ENCODE measurements at regions not wholly inside any gene's neighbourhood (a gene's known extent, or its start where the extent isn't known, plus 50 kb on each side); places are given as distances from the start of the nearest gene placed in this dataset.

DNA sequence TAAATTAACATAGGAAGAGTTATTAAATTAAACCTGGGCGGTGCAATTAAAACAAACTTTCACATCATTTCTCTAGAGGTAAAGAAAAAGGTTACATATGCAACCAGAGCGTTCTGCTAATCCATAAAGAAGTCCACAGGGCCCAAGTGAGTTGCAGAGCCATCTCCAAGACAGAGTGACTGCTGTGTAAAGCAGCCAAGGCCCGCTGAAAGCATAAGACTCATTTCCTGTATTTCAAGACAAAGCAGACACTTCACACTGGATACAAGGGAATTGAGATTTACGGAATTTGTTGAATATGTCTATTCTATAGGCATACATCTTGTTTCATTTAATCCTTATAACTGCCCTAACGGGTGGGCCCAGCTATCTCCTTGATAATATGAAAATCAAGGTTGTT, 422.8 kb downstream of the CBLN4 start:
- intact Hi-C loops (cut with micrococcal nuclease) = no loop called here
- Histone ChIP-seq H3K27ac (ENCODE audit: low read depth, low read length) (no peak overlapping the region), H3K36me3 (ENCODE audit: insufficient read depth, low read length) (no peaks in the 10 kb centered on the region), H3K9me3 (ENCODE audit: control insufficient read depth in 1 of 2, low read length in 2 of 2) (no peaks in the 10 kb centered on the region), H3K4me1 (ENCODE audit: insufficient read depth, low read length) (no peaks in the 10 kb centered on the region), H3K27me3 (ENCODE audit: insufficient read depth, low read length) (no peaks in the 10 kb centered on the region), H3K4me3 (ENCODE audit: low read length in 2 of 2) (no peak overlapping the region)
- Mint-ChIP-seq H3K4me1 (no peaks in the 10 kb centered on the region), H3K9me3 (peaks cover 0 to 5% (median 1%) of the 10 kb centered on the region in 8 donors), H3K27ac (no peak overlapping the region), H3K36me3 (no peaks in the 10 kb centered on the region), H3K27me3 (no peaks in the 10 kb centered on the region), H3K4me3 (no peak overlapping the region)
- no peak for DNase-seq
- CTCF ChIA-PET (ENCODE audit: partially characterized antibody) = no interaction called here
- POLR2A ChIA-PET (ENCODE audit: partially characterized antibody) = no interaction called here

DNA sequence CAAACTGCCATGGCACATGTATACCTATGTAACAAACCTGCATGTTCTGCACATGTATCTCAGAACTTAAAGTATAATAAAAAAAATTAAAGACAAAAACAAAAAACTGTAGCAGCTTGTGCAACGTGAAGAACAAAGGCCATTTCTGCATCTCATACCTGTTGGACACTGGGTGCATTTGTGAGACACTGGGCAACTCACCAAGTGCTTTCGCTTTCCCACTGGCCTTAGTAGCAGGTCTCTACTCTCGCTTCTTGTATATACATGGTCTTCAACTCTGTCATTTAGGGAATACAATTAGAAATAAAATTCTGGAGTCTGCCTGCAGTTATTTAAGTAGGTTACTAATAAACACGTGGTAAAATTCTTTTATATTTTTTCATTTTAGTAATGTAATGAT, 423.8 kb downstream of the CBLN4 start:
- Histone ChIP-seq H3K4me1 (ENCODE audit: insufficient read depth, low read length) (no peaks in the 10 kb centered on the region), H3K27ac (ENCODE audit: low read depth, low read length) (no peak overlapping the region), H3K27me3 (ENCODE audit: insufficient read depth, low read length) (no peaks in the 10 kb centered on the region), H3K9me3 (ENCODE audit: control insufficient read depth in 1 of 2, low read length in 2 of 2) (no peaks in the 10 kb centered on the region), H3K4me3 (ENCODE audit: low read length in 2 of 2) (no peak overlapping the region), H3K36me3 (ENCODE audit: insufficient read depth, low read length) (no peaks in the 10 kb centered on the region)
- Mint-ChIP-seq H3K4me1 (no peaks in the 10 kb centered on the region), H3K9me3 (peaks cover 0 to 5% (median 0%) of the 10 kb centered on the region in 8 donors), H3K27me3 (no peaks in the 10 kb centered on the region), H3K27ac (no peak overlapping the region), H3K4me3 (no peak overlapping the region), H3K36me3 (no peaks in the 10 kb centered on the region)
- CTCF ChIA-PET (ENCODE audit: partially characterized antibody) = no interaction called here
- intact Hi-C loops (cut with micrococcal nuclease) = no loop called here
- no peak for DNase-seq
- POLR2A ChIA-PET (ENCODE audit: partially characterized antibody) = no interaction called here

DNA sequence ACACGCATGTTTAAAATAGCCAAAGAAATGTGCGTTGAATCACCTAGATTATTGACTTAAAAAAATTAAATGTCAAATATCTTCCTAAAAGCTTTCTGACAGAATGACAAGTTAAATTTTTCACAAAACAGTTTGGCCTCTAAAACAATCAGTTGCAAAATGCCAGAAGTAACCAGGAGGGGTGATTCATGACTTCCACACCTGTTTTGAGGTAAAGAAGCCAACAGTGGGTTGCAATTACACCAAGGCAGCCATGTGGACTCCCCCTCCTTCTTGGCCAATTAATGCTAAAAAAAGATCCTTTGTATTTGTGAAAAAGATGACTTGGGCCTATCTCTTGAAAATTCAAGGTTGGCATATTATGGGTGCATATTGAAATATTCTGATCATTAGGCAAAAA, 424.8 kb downstream of the CBLN4 start:
- no peaks in the 10 kb centered on the region for H3K27me3 Mint-ChIP-seq
- Histone ChIP-seq H3K36me3 (ENCODE audit: insufficient read depth, low read length) (no peaks in the 10 kb centered on the region), H3K27me3 (ENCODE audit: insufficient read depth, low read length) (no peaks in the 10 kb centered on the region), H3K4me3 (ENCODE audit: low read length in 2 of 2) (no peak overlapping the region), H3K9me3 (ENCODE audit: control insufficient read depth in 1 of 2, low read length in 2 of 2) (no peaks in the 10 kb centered on the region), H3K27ac (ENCODE audit: low read depth, low read length) (no peak overlapping the region), H3K4me1 (ENCODE audit: insufficient read depth, low read length) (no peaks in the 10 kb centered on the region)
- peaks cover 0 to 5% (median 0%) of the 10 kb centered on the region in 8 donors for H3K9me3 Mint-ChIP-seq
- H3K36me3 Mint-ChIP-seq = no peaks in the 10 kb centered on the region
- ChIA-PET CTCF (ENCODE audit: partially characterized antibody) (no interaction called here), POLR2A (ENCODE audit: partially characterized antibody) (no interaction called here)
- no peak overlapping the region for H3K4me3 Mint-ChIP-seq
- H3K4me1 Mint-ChIP-seq = no peaks in the 10 kb centered on the region
- intact Hi-C loops (cut with micrococcal nuclease) = no loop called here
- no peak overlapping the region for H3K27ac Mint-ChIP-seq
- no peak for DNase-seq

DNA sequence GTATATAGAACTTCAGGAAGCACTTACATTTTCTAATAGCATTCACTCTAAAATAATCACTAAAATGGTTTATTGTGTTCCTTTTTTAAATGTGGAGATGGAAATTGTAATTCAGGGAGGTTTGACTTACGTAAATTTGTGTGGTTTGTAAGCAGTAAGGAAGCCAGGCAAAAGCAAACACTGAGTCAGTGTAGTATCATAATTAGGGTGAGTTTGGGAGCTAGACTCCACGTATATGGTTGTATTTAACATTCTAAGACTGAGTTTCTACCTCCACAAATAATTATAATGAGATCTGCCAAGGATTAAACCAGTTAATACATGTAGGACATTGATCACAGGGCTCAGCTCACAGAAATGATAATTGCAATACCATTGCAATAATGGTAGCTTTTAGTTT, 425.5 kb downstream of the CBLN4 start:
- no peaks in the 10 kb centered on the region for H3K27me3 Mint-ChIP-seq
- DNase-seq = no peak
- Histone ChIP-seq H3K27me3 (ENCODE audit: insufficient read depth, low read length) (no peaks in the 10 kb centered on the region), H3K4me3 (ENCODE audit: low read length in 2 of 2) (no peak overlapping the region), H3K36me3 (ENCODE audit: insufficient read depth, low read length) (no peaks in the 10 kb centered on the region), H3K9me3 (ENCODE audit: control insufficient read depth in 1 of 2, low read length in 2 of 2) (no peaks in the 10 kb centered on the region), H3K4me1 (ENCODE audit: insufficient read depth, low read length) (no peaks in the 10 kb centered on the region), H3K27ac (ENCODE audit: low read depth, low read length) (no peak overlapping the region)
- H3K4me3 Mint-ChIP-seq = no peak overlapping the region
- no peak overlapping the region for H3K27ac Mint-ChIP-seq
- CTCF ChIA-PET (ENCODE audit: partially characterized antibody) = no interaction called here
- POLR2A ChIA-PET (ENCODE audit: partially characterized antibody) = no interaction called here
- peaks cover 0 to 5% (median 0%) of the 10 kb centered on the region in 8 donors for H3K9me3 Mint-ChIP-seq
- intact Hi-C loops (cut with micrococcal nuclease) = no loop called here
- no peaks in the 10 kb centered on the region for H3K4me1 Mint-ChIP-seq
- no peaks in the 10 kb centered on the region for H3K36me3 Mint-ChIP-seq

DNA sequence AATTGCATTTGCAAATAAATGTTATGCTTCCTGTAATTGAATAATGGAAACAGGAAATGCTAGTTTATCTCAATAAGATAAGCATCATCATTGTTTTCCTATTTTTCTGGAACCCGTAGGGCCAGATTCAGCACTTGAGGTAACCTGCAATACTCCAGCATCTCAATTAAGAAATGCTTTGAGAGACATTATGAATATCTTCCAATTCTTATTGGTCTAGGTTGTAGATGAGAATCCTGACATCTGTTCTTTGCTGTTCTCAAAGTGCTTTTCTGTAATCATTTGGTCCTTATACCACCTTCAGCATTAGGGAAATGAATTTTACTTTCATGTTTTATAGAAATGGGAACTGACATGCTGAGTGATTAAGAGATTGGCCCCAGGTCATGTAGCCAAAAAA, 428.3 kb downstream of the CBLN4 start:
- Mint-ChIP-seq H3K4me1 (no peaks in the 10 kb centered on the region), H3K36me3 (no peaks in the 10 kb centered on the region), H3K27ac (no peak overlapping the region), H3K4me3 (no peak overlapping the region), H3K27me3 (no peaks in the 10 kb centered on the region), H3K9me3 (peaks cover 0 to 7% (median 3%) of the 10 kb centered on the region in 8 donors)
- intact Hi-C loops (cut with micrococcal nuclease) = no loop called here
- no peaks in the 10 kb centered on the region for H3K4me1 ChIP-seq (ENCODE audit: insufficient read depth, low read length)
- no peak for DNase-seq
- H3K27ac ChIP-seq (ENCODE audit: low read depth, low read length) = no peak overlapping the region
- H3K27me3 ChIP-seq (ENCODE audit: insufficient read depth, low read length) = no peaks in the 10 kb centered on the region
- POLR2A ChIA-PET (ENCODE audit: partially characterized antibody) = no interaction called here
- no peaks in the 10 kb centered on the region for H3K36me3 ChIP-seq (ENCODE audit: insufficient read depth, low read length)
- no peaks in the 10 kb centered on the region for H3K9me3 ChIP-seq (ENCODE audit: control insufficient read depth in 1 of 2, low read length in 2 of 2)
- H3K4me3 ChIP-seq (ENCODE audit: low read length in 2 of 2) = no peak overlapping the region
- CTCF ChIA-PET (ENCODE audit: partially characterized antibody) = no interaction called here

DNA sequence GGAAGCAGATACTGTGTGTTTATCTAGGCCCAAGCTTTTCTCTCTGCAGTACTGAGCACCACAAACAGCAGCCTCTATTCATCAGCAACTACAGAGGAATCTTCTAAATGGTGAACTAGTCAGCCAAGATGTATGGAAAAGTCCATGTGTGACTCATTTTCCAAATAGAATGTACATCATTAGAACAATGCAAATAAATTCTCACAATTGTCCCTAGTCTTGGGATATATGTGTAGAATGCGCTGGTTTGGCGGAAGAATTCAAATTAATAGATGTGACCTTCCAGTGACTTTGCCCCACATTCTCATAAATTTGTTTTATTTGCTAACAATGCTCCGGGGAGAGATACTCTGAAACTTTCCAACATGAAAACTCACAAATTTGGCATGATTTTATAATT, 436.2 kb downstream of the CBLN4 start:
- no peak overlapping the region for H3K4me3 ChIP-seq (ENCODE audit: low read length in 2 of 2)
- ChIA-PET POLR2A (ENCODE audit: partially characterized antibody) (no interaction called here), CTCF (ENCODE audit: partially characterized antibody) (no interaction called here)
- DNase-seq = no peak
- no peaks in the 10 kb centered on the region for H3K4me1 ChIP-seq (ENCODE audit: insufficient read depth, low read length)
- no peaks in the 10 kb centered on the region for H3K4me1 Mint-ChIP-seq
- no peak overlapping the region for H3K27ac ChIP-seq (ENCODE audit: low read depth, low read length)
- no peaks in the 10 kb centered on the region for H3K36me3 Mint-ChIP-seq
- H3K27me3 Mint-ChIP-seq = no peaks in the 10 kb centered on the region
- no peaks in the 10 kb centered on the region for H3K27me3 ChIP-seq (ENCODE audit: insufficient read depth, low read length)
- H3K9me3 Mint-ChIP-seq = peaks cover 4 to 11% (median 5%) of the 10 kb centered on the region in 8 donors
- intact Hi-C loops (cut with micrococcal nuclease) = no loop called here
- no peaks in the 10 kb centered on the region for H3K36me3 ChIP-seq (ENCODE audit: insufficient read depth, low read length)
- no peak overlapping the region for H3K27ac Mint-ChIP-seq
- H3K9me3 ChIP-seq (ENCODE audit: control insufficient read depth in 1 of 2, low read length in 2 of 2) = no peaks in the 10 kb centered on the region
- no peak overlapping the region for H3K4me3 Mint-ChIP-seq

GRCh38 chr20:55567826-55568225, 437.5 kb downstream of the CBLN4 start:
- Histone ChIP-seq H3K27me3 (ENCODE audit: insufficient read depth, low read length) (no peaks in the 10 kb centered on the region), H3K27ac (ENCODE audit: low read depth, low read length) (no peak overlapping the region), H3K4me3 (ENCODE audit: low read length in 2 of 2) (no peak overlapping the region), H3K9me3 (ENCODE audit: control insufficient read depth in 1 of 2, low read length in 2 of 2) (no peaks in the 10 kb centered on the region), H3K36me3 (ENCODE audit: insufficient read depth, low read length) (no peaks in the 10 kb centered on the region), H3K4me1 (ENCODE audit: insufficient read depth, low read length) (no peaks in the 10 kb centered on the region)
- H3K27ac Mint-ChIP-seq = no peak overlapping the region
- POLR2A ChIA-PET (ENCODE audit: partially characterized antibody) = no interaction called here
- H3K9me3 Mint-ChIP-seq = peaks cover 3 to 20% (median 8%) of the 10 kb centered on the region in 8 donors
- H3K4me1 Mint-ChIP-seq = no peaks in the 10 kb centered on the region
- no peak for DNase-seq
- CTCF ChIA-PET (ENCODE audit: partially characterized antibody) = no interaction called here
- no peak overlapping the region for H3K4me3 Mint-ChIP-seq
- intact Hi-C loops (cut with micrococcal nuclease) = no loop called here
- no peaks in the 10 kb centered on the region for H3K27me3 Mint-ChIP-seq
- no peaks in the 10 kb centered on the region for H3K36me3 Mint-ChIP-seq

DNA sequence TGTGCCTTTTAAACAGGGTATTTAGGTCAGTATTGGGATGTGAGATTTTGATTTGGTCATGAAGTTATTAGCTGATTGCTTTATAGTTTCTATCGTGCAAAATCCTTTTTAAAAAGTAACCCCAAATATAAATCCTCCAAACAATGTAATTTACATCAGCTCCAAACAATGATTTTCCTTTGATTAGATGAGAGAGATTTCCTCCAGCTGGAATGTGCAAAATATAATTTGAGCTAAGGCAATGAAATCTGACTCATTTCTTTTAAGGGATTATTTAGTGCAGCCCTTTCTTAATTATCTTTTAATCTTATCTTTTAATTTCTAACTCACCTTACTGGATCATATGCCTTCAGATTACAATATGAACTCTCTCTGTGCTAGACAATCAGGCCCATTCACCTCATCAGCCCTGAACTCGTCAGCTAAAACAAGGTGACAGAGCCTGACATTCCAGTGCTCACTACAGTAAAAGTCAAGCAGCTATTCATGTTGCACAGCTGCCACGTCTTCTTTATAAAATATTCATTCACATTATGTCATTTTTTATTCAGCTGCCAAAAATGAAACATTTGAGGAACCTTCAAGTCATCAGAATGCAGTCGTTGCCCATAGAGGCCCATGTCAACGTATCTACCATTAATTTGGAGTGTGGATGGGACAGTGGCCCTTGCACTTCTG, 440.1 kb downstream of the CBLN4 start:
- Mint-ChIP-seq H3K4me1 (no peaks in the 10 kb centered on the region), H3K9me3 (peaks cover 0 to 22% (median 4%) of the 10 kb centered on the region in 8 donors), H3K27ac (no peak overlapping the region), H3K4me3 (no peak overlapping the region), H3K36me3 (no peaks in the 10 kb centered on the region), H3K27me3 (no peaks in the 10 kb centered on the region)
- Histone ChIP-seq H3K27ac (ENCODE audit: low read depth, low read length) (no peak overlapping the region), H3K4me3 (ENCODE audit: low read length in 2 of 2) (no peak overlapping the region), H3K9me3 (ENCODE audit: control insufficient read depth in 1 of 2, low read length in 2 of 2) (no peaks in the 10 kb centered on the region), H3K4me1 (ENCODE audit: insufficient read depth, low read length) (no peaks in the 10 kb centered on the region), H3K36me3 (ENCODE audit: insufficient read depth, low read length) (no peaks in the 10 kb centered on the region), H3K27me3 (ENCODE audit: insufficient read depth, low read length) (no peaks in the 10 kb centered on the region)
- no peak for DNase-seq
- intact Hi-C loops (cut with micrococcal nuclease) = no loop called here
- POLR2A ChIA-PET (ENCODE audit: partially characterized antibody) = no interaction called here
- CTCF ChIA-PET (ENCODE audit: partially characterized antibody) = no interaction called here
